COLO829 (cell line): ENCODE measurements at regions not wholly inside any gene's neighbourhood (a gene's known extent, or its start where the extent isn't known, plus 50 kb on each side); places are given as distances from the start of the nearest gene placed in this dataset.
A peak's percentile ranks its signal among the peaks of the same experiment; 100 is the strongest.
"Not testable (repeated sequence)": the region's sequence is repeated elsewhere in the genome, so short reads cannot be mapped to it uniquely, and the experiment has no call there.

ENCODE experiments used
- DNase-seq: peaks from one replicate; pipeline ENCODE4 v3.0.0; 2012; ENCODE audit warnings: low spot score

- peak; percentile 21 for DNase-seq
Observed at GRCh38 chr12:111271674-111272418, 97.0 kb downstream of the PHETA1 start.

GRCh38 chr12:111270774-111271173 is 98.1 kb downstream of the PHETA1 start:
- DNase-seq = peak; percentile 87

- no peak for DNase-seq
Observed at GRCh38 chr12:111270239-111270638, 98.7 kb downstream of the PHETA1 start.

- DNase-seq = no peak
Observed at GRCh38 chr12:111269718-111270117, 99.2 kb downstream of the PHETA1 start.

- DNase-seq = no peak
Observed at GRCh38 chr12:111268738-111269572, 99.9 kb downstream of the PHETA1 start.

GRCh38 chr12:111267144-111267543 is 101.8 kb downstream of the PHETA1 start:
- peak; percentile 60 for DNase-seq

- DNase-seq = no peak
Observed at GRCh38 chr12:111261911-111262676, 106.8 kb downstream of the PHETA1 start.

GRCh38 chr12:111260732-111261131 is 108.2 kb downstream of the PHETA1 start:
- no peak for DNase-seq

- DNase-seq = no peak
Observed at GRCh38 chr12:111259231-111259630, 109.7 kb downstream of the PHETA1 start.

GRCh38 chr12:111258081-111258480 is 110.8 kb downstream of the PHETA1 start:
- DNase-seq = not testable (repeated sequence)

GRCh38 chr12:111257435-111257902 is 111.4 kb downstream of the PHETA1 start:
- DNase-seq = no peak

- DNase-seq = no peak
Observed at GRCh38 chr12:111256629-111257434, 112.1 kb downstream of the PHETA1 start.

GRCh38 chr12:111255261-111255660 is 113.6 kb downstream of the PHETA1 start:
- no peak for DNase-seq

GRCh38 chr12:111254106-111254505 is 114.8 kb downstream of the PHETA1 start:
- DNase-seq = no peak

- DNase-seq = no peak
Observed at GRCh38 chr12:111253213-111253612, 115.7 kb downstream of the PHETA1 start.

GRCh38 chr12:111251787-111252186 is 117.1 kb downstream of the PHETA1 start:
- DNase-seq = no peak

- DNase-seq = no peak
Observed at GRCh38 chr12:111251058-111251730, 117.7 kb downstream of the PHETA1 start.

GRCh38 chr12:111250251-111250881 is 118.5 kb downstream of the PHETA1 start:
- DNase-seq = no peak

- DNase-seq = no peak
Observed at GRCh38 chr12:111249757-111250156, 119.1 kb downstream of the PHETA1 start.

- no peak for DNase-seq
Observed at GRCh38 chr12:111249018-111249370, 119.9 kb downstream of the PHETA1 start.
